H7 (cell line): ENCODE measurements at regions not wholly inside any gene's neighbourhood (a gene's known extent, or its start where the extent isn't known, plus 50 kb on each side); places are given as distances from the start of the nearest gene placed in this dataset.

ENCODE experiments used
- DNase-seq: peaks from one replicate; pipeline ENCODE4 v3.0.0; 2012
- H3K27me3 ChIP-seq: 2 replicates; pipeline ENCODE4 v1.6.0; 2011; ENCODE audit warnings: mild to moderate bottlenecking, low read length; ENCODE audit not compliant: control insufficient read depth, insufficient read depth
- H3K36me3 ChIP-seq: replicated peaks from 2 replicates; pipeline ENCODE4 v1.5.1; 2011; ENCODE audit warnings: low read length; ENCODE audit not compliant: control insufficient read depth, insufficient read depth
- H3K4me3 ChIP-seq: 2 replicates; pipeline ENCODE4 v1.5.1; 2011; ENCODE audit warnings: low read depth, mild to moderate bottlenecking, control low read depth, low read length, moderate library complexity; ENCODE audit not compliant: insufficient read depth

GRCh38 chr3:13213490-13213889, 140.3 kb upstream of the IQSEC1 start:
- Histone ChIP-seq H3K4me3 (no peak overlapping the region), H3K36me3 (no peaks in the 10 kb centered on the region), H3K27me3 (no peaks in the 10 kb centered on the region)
- DNase-seq = no peak

GRCh38 chr3:13211605-13212210, 138.5 kb upstream of the IQSEC1 start:
- Histone ChIP-seq H3K4me3 (no peak overlapping the region), H3K36me3 (no peaks in the 10 kb centered on the region), H3K27me3 (no peaks in the 10 kb centered on the region)
- no peak for DNase-seq

GRCh38 chr3:13210221-13210975, 137.2 kb upstream of the IQSEC1 start:
- DNase-seq = peak; percentile 50
- Histone ChIP-seq H3K4me3 (no peak overlapping the region), H3K27me3 (no peaks in the 10 kb centered on the region), H3K36me3 (no peaks in the 10 kb centered on the region)

- DNase-seq = no peak
- Histone ChIP-seq H3K36me3 (no peaks in the 10 kb centered on the region), H3K4me3 (no peak overlapping the region), H3K27me3 (no peaks in the 10 kb centered on the region)
Observed at GRCh38 chr3:13209634-13209997, 136.4 kb upstream of the IQSEC1 start.

- H3K4me3 ChIP-seq = no peak overlapping the region
- no peaks in the 10 kb centered on the region for H3K36me3 ChIP-seq
- H3K27me3 ChIP-seq = no peaks in the 10 kb centered on the region
- peak; percentile 57 for DNase-seq
Observed at GRCh38 chr3:13208706-13209633, 135.7 kb upstream of the IQSEC1 start.

- peak; percentile 56 for DNase-seq
- Histone ChIP-seq H3K4me3 (no peak overlapping the region), H3K27me3 (no peaks in the 10 kb centered on the region)
Observed at GRCh38 chr3:13207975-13208705, 134.9 kb upstream of the IQSEC1 start.

GRCh38 chr3:13207578-13207922, 134.3 kb upstream of the IQSEC1 start:
- no peaks in the 10 kb centered on the region for H3K36me3 ChIP-seq
- H3K4me3 ChIP-seq = no peak overlapping the region
- peak; percentile 48 for DNase-seq
- no peaks in the 10 kb centered on the region for H3K27me3 ChIP-seq

More at GRCh38 chr3:13207975-13208705, 134.9 kb upstream of the IQSEC1 start:
- H3K36me3 ChIP-seq = no peaks in the 10 kb centered on the region

- no peaks in the 10 kb centered on the region for H3K36me3 ChIP-seq
- H3K27me3 ChIP-seq = no peaks in the 10 kb centered on the region
- DNase-seq = peak; percentile 48
- no peak overlapping the region for H3K4me3 ChIP-seq
Observed at GRCh38 chr3:13206799-13207577, 133.8 kb upstream of the IQSEC1 start.

GRCh38 chr3:13205567-13206143, 132.4 kb upstream of the IQSEC1 start:
- no peak for DNase-seq
- H3K4me3 ChIP-seq = no peak overlapping the region

GRCh38 chr3:13204177-13204581, 130.9 kb upstream of the IQSEC1 start:
- Histone ChIP-seq H3K4me3 (no peak overlapping the region), H3K36me3 (no peaks in the 10 kb centered on the region), H3K27me3 (no peaks in the 10 kb centered on the region)
- peak; percentile 72 for DNase-seq

More at GRCh38 chr3:13205567-13206143, 132.4 kb upstream of the IQSEC1 start:
- Histone ChIP-seq H3K27me3 (no peaks in the 10 kb centered on the region), H3K36me3 (no peaks in the 10 kb centered on the region)

- no peaks in the 10 kb centered on the region for H3K36me3 ChIP-seq
- H3K4me3 ChIP-seq = no peak overlapping the region
- H3K27me3 ChIP-seq = no peaks in the 10 kb centered on the region
- DNase-seq = no peak
Observed at GRCh38 chr3:13203398-13204176, 130.4 kb upstream of the IQSEC1 start.

GRCh38 chr3:13202744-13203397, 129.6 kb upstream of the IQSEC1 start:
- Histone ChIP-seq H3K27me3 (no peaks in the 10 kb centered on the region), H3K36me3 (no peaks in the 10 kb centered on the region), H3K4me3 (no peak overlapping the region)
- peak; percentile 33 for DNase-seq
